Hindlimb muscle (tissue), 1 donor: ENCODE measurements at regions not wholly inside any gene's neighbourhood (a gene's known extent, or its start where the extent isn't known, plus 50 kb on each side); places are given as distances from the start of the nearest gene placed in this dataset.

Source experiments
- DNase-seq: peaks from one replicate; pipeline ENCODE4 v3.0.0-alpha.2; 2013

DNA sequence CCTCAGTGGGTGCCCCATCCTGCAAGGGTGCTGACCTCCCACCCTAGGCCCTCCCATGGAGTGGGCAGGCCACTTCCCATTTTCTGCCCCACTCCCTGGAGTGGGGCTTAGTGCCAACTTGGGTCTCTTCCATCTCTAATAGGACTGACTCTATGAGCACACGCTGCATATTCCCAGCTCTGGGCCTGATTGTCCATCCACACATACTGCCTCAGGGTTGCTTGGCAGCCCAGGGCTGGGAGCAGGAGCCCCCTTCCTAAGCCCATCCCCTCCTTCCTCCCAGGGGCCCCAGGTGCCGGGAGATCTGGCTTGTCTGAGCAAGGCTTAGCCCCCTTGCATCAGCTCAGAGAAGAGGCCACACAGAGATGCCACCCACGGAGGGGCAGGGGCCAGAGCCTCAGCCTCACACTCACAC is 55.1 kb downstream of the PJA1 start:
- DNase-seq, result no peak

DNA sequence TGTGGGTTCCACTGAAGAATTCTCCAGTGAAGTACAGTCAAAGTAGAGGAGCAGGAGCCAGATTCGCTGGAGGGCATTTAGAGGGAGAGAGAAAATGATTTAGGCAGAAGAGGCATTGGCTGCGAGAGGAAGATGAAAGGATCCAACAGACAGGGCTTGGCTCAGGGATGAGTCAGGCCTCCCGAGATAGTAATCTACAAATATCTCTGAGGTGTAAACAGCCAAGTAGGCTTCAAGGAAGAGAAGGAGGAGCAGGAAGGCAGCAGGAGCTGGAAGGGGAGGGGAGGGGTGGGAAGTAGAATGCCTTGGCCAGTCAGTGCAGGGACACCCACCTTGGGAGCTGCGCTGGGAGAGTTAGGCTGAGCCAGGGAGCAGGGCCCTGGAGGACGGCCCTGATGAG is 55.5 kb downstream of the PJA1 start:
- DNase-seq, result no peak

DNA sequence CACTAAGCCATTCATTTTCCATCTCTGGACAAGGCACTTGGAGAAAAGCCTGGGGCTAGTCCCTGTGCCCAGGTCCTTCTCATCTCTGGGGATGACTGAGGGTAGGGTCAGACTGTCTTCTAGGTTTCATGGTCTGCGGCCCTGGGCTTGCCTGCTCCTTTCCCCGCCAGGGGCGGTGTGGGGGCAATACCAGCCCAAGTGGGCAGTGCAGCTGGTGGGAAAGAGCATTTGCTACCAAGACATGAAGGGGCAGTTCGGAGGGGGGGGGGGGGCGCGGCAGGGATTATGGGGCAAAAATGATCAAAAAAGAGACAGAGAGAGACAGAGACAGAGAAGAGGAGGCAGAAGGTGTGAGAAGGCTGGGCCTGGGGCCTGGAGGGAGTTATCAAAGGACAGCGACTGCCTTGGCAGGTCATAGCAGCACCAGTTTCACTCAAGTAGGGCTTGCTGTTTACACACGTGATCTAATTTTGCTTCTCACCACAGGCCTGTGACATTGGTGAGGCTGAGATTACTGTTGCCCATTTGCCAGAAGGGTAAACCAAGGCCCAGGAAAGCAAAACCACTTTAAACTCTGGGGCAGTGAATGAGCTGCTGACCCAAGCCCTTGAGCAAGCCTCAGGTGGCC is 56.1 kb downstream of the PJA1 start:
- DNase-seq, result no peak

DNA sequence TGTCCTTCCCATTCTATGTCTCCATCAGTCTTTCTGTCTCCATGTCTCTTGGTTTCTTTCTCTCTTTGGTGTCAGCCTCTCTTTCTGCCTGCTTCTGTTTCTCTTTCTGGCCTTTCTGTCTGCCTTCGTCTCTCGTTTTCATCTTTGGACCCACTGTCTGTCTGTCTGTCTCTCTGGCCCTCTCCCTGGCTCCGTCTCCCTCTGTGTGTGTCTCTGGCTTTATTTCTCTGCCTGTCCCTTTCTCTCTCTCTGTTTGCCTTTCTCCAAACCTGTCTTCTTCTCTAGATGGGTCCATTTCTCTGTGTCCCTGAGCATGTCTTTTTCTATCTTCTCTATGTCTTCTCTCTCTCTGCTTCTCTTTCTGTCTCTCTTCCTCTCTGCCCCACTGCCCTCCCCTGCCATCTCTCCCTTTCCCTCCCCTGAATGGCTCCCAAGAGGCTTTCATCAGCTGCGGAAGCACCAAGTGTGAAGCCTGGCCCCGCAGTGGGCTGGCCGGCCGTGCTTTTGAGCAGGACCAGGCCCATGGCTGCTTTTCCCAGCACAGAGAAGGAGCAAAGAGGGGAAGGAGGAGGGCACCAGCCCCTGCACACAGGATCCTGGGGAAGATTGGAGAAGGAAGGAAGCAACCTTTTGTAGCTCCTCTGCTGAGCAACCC is 57.4 kb downstream of the PJA1 start:
- DNase-seq, result no peak

DNA sequence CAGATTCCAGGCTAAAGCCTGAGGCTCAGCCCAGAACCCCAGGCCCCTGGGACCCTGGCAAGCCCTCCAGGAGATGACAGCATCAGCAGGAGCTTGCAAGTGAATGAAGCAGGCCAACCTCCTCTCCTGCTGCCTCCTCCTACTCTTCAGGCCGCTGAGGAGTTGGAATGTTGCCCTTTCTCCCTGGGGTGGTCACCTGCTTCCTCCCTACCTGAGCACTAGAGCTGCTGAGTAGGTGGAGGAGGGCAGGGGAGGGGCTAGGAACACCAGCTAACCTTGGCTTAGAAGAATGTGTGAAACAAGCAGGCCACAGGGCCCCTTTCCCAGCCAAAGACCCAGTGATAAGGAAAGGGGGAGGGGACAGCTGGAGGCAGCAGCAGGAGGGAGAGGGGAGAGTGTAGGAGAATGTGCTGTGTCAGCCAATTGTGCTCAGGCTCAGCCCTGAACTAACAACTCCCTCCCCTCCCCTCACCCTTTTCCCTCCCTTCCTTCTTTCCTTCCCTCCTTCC is 58.0 kb downstream of the PJA1 start:
- peak; percentile 54 for DNase-seq

DNA sequence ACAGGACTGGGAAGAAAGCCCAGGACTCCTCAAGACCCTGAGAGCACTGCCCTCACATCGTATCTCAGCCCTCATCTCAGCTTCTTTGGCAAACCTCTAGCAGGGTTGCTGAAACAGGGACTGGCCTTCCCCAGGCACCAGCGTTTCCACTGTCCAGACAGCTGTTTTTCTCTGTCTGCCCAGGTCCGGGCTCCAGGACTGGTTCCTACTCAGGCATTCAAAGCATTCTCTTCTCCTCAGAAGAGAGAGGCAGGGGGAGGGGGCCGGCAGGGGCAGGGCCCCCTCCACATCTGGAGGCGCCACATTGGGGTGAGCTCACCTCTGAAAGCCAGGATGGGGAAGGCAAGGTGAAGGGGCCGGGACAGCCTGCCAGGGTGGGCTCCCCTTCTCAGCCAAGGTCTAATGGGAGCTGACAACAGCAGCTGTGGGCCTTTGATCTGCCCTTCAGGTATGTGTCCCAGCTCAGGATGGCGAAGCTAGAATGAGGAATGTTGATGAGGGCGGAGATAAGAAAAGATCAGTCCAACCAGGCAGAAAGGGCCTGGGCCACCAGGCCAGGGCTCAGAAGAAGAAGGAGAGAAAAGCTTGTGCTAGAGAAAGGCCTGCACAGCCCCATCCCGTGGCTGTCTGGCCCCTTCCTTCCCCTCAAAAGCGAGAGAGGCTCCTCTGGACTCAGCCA is 60.4 kb downstream of the PJA1 start:
- DNase-seq, result no peak

DNA sequence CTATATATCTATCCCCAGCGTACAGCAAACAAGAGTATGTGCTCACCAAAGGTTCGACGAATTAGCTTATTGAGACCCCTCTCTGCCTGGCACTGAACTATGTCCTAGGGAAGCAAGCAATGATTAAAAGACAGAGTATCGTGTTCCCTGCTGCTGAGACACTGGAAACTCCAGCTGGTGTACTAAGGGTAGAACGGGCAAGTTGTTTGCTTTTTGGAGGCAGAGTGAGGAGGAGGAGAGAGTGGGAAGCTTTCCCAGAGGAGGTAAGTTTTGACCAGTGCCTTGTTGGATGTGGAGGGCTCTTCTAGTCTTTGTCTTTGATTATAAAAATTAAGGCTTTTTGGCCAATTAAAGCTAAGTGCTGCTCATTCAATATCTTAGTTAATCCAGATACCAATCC is 61.7 kb downstream of the PJA1 start:
- no peak for DNase-seq

DNA sequence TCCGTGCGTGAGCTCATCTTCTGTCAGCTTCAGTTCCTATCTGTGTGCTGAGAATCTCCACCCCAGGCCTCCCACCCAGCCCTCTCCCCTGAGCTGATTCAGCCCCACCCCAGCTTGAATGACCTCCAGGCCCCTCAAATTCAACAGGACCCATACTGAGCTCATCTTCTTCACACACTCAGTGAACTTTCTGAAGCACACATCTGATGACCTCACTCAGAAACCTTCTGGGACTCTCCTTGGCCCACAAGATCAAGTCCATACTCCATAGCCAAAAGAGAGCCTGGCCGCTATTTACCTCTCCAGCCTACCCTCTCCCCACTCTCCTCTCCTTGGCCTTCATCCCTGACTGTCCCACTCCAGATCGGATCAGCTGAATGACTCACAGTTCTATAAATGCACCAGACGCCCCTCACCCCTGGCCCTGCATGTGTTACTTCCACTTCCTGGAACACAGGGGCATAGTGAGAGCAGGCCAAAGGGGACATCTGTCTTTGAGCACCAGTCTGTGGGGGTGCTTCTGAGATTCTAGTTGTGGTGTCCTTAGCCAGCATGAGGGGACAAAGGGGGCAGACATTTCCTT is 62.5 kb downstream of the PJA1 start:
- DNase-seq, result no peak

DNA sequence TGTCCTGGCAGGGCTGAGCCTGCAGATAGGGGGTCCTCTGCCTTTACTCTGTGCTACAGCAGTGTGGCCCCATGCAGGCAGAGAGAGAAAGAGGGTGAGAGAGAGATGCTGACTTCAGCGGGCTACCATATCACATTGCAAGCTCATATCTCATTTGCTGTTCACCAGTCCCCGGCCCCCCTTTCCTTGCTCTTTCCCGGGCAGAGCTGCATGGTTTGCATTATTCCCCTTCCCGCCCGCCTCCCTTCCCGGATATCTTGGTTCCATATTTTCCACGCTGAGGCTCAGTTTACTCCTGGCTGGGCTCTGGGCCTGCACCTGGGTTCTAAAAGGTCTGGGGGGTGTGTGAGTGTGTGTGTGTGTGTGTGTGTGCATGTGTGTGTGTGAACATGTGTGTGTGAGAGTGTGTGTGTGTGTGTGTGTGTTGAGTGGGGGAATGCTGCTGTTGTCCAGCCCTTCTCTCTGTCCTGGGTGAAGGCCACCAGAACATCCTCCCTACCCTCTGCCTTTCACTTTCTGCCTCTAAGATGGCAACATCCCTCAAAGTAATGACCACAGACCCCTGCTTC is 63.5 kb downstream of the PJA1 start:
- no peak for DNase-seq

DNA sequence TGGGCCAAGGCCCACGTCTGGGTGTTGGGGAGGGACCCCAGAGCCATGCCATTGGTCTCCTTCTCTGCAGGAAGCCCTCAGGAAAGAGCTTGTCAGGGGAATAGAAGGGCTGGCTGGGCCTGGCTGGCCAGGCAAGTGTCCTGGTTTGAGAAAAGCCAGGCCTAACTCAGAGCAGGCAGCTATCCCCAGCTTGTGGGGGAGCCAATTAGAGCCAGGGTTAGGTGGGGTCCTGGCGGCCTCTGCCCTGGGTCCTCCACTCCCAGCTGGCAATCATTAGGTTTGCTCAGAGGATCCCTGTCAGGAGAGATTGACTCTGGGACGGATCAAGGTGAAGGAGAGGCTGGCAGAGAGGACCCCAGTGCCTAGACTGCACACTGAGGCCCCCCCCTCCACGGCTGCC is 64.8 kb downstream of the PJA1 start:
- no peak for DNase-seq

DNA sequence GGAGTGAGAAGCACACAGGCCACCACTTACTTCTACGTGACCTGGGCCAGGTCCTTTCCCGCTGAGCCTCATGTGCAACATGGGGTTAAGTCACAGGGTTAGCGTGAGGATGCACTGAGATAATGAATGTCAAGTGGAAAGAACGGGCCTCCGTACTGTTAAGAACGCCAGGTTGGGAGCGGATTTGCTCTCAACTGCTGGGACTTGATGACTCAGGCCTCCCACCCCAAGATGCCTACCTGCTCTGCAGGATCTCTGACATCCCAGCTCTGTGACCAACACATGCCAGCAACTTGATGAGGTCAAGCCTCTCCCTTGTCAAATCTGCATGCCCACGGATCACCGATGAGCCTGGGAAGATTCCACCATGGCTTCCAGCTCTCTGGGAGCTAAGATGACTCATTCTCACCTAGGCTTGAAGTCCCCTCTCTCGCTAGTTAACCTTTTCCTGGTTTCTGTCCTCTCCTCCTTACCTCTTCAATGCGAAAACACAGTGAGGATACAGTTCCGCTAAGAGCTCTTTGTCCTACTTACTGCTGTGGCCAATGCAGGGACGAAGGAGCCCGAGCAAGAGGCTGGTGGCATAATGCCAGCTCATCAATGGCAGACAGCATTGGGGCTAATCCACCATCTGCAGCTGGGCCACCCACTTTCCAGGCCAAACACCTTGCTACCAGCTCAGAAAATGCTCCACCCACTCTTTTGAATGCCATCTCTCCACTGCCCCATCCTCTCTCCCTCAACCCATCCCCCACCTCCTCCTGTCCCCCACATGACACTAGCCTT is 67.6 kb downstream of the PJA1 start:
- no peak for DNase-seq

DNA sequence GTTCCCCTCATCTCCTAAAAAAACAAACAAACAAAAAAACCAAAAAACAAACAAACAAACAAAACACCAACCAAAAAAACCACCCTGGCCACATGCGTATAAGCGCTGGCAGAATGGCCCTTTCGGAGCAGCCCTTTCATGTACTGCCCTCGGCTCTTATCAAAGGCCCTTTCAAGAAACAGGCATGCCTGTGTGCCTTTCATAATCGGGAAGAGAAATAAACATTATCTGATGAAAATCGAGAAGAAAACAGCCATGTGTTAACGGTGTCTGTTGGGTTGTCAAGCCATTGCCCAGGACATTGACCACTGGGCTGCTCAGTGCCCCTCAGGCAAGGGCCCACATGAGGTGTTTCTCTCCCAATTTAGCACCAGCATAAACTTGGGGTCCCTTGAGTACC is 68.3 kb downstream of the PJA1 start:
- DNase-seq, result no peak

DNA sequence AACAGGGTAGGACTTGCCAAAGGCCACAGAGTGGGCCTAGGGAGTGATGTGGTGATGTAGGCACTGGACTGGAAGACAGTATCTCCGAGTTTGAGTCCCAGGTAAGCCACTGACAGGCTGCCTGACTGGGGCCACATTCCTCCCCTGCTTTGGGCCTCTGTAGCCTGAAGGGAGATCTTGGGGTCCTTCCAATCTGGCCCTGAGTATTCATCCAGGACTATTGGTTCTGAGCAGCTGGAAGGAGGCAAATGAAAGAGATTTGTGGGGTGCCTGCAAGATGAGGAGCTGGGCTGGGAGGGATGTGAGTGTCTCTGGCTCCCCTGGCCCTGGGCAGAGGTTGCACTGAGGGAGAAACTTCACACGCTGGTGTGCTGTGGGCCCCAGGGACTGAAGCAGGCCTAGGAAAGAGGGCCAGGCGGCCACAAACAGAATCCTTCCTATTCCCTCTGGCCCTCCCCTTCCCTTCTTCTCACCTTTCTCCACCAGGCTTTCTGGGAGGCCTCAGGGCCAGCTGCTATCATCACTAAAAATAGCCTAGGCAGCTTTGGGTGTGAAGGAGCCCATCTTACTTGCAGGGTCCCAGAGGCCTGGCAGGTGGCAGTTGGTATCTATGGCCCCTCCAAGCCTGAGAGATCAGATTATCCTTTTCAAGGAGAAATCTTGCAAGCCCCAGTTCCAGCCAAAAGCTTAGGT is 70.1 kb downstream of the PJA1 start:
- no peak for DNase-seq

DNA sequence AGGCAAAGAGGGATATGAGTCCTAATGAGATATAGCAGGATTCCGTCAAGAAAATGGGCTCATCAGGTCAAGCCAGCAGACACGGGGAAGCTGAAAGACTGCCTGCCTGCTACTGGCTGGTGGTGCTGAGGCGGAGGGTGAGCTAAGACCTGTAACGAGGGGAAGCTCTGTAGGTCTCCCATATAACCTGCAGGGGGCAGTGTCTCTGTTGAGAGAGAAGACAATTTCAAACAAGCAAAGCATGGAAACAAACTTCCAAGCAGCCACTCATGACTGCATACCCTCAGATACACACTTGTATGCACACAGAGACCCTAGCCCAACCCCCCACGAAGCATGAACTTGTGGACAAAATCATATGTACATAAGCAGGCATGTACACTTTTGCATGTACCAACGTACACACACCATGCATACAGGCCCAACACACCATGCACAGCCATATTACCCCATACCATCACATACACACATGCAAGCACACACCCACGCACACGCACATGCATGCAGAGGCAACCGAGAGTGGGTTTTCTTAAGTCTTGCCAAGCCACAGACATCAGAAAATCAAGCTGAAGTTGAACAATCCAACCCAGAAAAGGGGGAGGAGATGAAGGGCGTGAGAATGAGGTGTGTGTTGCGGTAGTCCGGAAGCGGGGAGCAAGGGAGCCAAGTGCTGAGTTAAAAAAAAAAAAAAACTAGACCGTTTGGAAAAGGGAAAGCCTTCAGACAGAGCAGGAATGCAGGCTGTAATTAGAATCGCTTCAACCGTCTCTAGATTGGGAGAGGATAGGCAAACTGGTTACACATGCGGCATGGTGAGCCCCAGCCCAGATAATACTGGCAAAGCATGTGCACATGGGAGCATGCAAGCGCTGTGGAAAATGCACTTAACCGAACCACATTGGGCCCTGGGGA is 71.0 kb downstream of the PJA1 start:
- DNase-seq, result no peak

DNA sequence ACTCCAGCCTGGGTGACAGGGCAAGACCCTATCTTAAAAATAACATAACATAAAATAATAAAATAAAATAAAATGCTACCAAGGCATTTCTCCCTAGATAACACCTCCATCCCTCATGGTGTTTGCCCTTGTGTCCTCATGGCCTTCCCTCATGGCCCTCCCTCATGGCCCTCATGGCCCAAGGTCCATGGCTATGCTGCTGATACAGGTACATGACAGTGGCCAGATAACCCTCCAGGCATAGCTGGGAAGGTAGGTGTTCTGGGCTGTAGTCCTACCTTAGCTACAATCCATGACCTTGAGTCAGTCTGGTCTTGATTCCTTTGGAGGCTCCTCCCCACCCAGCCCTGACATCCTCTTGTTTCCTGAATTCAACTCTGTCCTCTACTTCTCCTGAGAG is 75.2 kb downstream of the PJA1 start:
- no peak for DNase-seq

DNA sequence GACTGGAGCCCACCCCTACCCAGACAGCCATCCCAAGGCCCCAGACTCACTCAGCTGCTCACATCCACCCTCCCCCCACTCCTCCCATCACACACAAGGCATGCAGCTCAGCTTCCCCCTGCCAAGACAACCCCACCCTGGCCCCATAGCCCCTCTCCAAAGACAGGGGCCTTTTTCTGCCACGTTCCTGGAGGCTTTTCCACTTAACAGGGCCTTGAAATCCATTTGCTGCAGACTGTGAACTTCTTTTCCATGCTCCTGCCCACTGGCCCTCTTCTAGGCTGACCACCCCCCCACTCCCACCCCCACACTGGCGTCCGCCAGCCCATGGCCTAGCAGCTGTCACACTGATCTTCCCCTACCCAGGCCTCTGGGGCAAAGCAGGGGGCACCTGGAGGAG is 76.0 kb downstream of the PJA1 start:
- no peak for DNase-seq

DNA sequence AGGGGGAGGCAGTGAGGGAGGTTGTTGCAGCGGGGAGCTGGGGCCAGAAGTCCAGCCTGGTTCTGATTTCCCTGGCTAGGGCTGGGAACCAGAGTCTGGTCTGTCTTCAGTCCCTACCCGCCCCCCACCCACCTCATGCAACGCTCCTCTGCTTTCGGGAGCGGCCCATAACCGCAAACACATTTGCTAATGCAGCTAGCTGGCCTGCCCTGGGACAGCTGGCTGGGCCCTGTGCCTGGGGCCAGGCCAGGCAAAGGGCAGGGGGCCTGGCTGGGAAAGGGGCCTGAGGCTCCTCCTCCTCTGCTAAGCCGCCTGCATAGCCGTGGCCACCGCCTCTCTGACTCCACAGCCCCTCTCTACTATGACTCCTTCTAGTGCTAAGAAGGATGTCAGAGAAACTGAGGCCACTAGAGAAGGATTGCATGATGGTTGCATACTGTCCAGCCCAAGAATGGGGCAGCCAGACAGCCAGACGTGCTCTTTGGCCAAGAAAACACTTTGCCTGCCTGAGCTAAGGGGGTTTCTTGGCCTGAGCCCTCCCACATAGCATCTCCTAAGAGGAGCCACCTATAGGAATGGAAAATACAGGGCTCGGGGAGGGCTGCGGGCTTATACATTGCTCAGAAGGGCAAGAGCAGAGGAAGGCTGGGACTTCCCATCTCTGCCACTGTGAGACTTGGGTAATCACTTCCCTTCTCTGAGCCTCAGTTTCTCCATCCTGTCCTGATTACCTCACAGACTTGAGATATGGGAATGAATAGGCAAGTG is 76.9 kb downstream of the PJA1 start:
- peak; percentile 62 for DNase-seq

DNA sequence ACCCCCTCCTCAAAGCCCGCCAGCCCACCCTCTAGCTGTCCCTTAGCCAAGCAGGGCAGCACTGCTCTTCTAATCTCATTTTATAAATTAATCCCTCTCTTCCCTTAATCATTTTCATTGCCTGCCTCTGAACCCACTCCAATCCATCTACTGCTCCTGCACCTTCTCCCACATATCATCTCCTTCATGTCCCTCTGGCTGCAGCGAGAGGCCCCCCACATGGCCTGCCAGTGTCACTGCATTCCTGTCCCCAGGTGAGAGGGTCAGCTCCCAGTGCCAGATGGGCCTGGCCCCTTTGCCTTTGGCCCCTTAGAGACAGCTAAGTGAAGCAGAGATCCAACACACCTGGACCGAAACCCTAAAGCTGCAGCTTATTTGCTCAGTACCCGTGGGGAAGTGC is 79.4 kb downstream of the PJA1 start:
- DNase-seq, result no peak

DNA sequence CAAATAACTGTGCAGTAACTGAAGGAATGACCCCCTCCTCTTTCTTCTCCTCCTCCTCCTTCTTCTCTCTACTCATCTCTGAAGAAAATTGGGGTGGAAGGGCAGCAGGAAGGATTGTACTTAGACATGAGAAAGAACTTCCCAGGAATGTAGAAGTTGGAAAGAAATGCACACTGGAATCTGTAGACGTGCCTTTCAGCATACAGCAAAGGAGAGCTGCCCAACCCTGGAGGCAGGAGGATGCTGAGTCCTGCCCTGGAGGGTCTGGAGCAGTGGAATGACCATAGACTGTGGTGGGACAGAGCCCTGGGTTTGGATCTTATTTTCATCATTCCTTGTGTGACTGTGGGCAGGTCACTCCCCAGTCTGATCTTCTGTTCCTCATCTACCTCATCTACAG is 80.1 kb downstream of the PJA1 start:
- DNase-seq, result no peak

DNA sequence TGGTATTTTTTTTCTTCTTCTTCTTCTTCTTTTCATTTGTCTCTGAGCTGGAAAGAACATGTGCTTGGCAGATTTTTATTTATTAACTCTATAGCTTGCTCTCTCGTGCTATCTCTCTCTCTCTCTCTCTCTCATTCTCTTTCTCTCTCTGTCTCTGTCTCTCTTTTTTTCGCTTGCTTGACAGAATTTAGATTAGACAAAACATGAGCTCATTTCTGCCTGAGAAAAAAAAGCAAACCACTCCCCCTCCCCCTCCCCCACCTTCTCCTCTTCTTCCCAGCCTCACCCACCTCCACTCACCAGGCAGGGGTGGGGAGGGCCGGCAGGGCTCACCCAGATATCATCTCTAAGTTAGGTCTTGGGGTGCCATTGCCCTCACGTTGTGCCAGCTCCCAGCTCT is 81.5 kb downstream of the PJA1 start:
- no peak for DNase-seq
